ENCODE measurements at regions not wholly inside any gene's neighbourhood (a gene's known extent, or its start where the extent isn't known, plus 50 kb on each side); places are given as distances from the start of the nearest gene placed in this dataset.

GRCh38 chrX:30992381-30992904 lies 79.4 kb downstream of the FTHL17 start:
- no peak for DNase-seq (ENCODE audit: low read depth)
- no peak overlapping the region for H3K4me3 ChIP-seq (ENCODE audit: low read depth, low read length)
- no peak for TF ChIP-seq CTCF (IDR thresholded peaks at IDR 0.05; ENCODE audit: low read depth, low read length, missing control alignments)

DNA sequence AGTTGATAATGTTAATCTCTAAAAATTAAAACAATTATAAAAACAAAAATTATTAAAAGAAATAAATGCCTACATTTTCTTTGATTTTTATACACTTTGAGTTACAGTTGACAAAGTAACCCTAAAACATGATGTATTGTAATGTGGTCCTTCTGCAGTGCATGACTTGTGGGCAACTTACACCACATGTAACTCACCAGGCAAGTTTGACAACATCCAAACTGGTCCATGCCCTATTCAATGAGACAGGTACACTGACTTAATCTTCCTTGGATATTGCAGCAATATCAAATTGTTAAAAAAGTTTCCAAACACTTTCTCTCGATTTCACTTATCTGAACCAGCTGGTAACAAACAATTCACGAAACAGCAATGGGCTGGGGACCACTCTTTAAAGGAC lies 81.5 kb downstream of the FTHL17 start:
- no peak for TF ChIP-seq CTCF (IDR thresholded peaks at IDR 0.05; ENCODE audit: low read depth, low read length, missing control alignments)
- no peak for DNase-seq (ENCODE audit: low read depth)

GRCh38 chrX:30982467-30982866 lies 89.4 kb downstream of the FTHL17 start:
- TF ChIP-seq CTCF (IDR thresholded peaks at IDR 0.05; ENCODE audit: low read depth, low read length, missing control alignments): no peak
- no peak overlapping the region for H3K4me3 ChIP-seq (ENCODE audit: low read depth, low read length)
- DNase-seq (ENCODE audit: low read depth): no peak

More for the DNA sequence above, 81.5 kb downstream of the FTHL17 start:
- no peak overlapping the region for H3K4me3 ChIP-seq (ENCODE audit: low read depth, low read length)

DNA sequence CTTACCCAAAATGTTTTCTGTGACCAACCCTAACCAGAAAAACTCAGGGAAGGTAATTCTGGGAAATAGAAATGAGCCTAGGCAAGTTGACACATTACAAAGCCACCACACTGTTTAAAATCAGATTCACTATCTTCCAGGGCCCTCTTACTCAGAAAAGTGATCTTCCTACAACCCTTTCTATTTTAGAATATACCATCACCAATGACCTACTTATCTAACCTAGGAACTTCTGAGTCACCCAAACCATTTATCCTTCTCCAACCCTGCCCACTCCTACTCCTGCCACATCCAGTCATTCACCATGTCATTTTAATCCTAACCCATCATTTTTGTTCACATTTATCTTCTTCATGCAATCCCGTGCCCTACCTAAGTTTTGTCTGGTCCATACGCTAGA lies 89.9 kb downstream of the FTHL17 start:
- no peak overlapping the region for H3K4me3 ChIP-seq (ENCODE audit: low read depth, low read length)
- DNase-seq (ENCODE audit: low read depth): no peak
- TF ChIP-seq CTCF (IDR thresholded peaks at IDR 0.05; ENCODE audit: low read depth, low read length, missing control alignments): no peak

GRCh38 chrX:30979271-30979670 lies 90.2 kb upstream of the TAB3 start:
- no peak for DNase-seq (ENCODE audit: low read depth)
- TF ChIP-seq CTCF (IDR thresholded peaks at IDR 0.05; ENCODE audit: low read depth, low read length, missing control alignments): no peak
- H3K4me3 ChIP-seq (ENCODE audit: low read depth, low read length): no peak overlapping the region

GRCh38 chrX:30975467-30975866 lies 86.4 kb upstream of the TAB3 start:
- TF ChIP-seq CTCF (IDR thresholded peaks at IDR 0.05; ENCODE audit: low read depth, low read length, missing control alignments): no peak
- DNase-seq (ENCODE audit: low read depth): no peak
- no peak overlapping the region for H3K4me3 ChIP-seq (ENCODE audit: low read depth, low read length)

DNA sequence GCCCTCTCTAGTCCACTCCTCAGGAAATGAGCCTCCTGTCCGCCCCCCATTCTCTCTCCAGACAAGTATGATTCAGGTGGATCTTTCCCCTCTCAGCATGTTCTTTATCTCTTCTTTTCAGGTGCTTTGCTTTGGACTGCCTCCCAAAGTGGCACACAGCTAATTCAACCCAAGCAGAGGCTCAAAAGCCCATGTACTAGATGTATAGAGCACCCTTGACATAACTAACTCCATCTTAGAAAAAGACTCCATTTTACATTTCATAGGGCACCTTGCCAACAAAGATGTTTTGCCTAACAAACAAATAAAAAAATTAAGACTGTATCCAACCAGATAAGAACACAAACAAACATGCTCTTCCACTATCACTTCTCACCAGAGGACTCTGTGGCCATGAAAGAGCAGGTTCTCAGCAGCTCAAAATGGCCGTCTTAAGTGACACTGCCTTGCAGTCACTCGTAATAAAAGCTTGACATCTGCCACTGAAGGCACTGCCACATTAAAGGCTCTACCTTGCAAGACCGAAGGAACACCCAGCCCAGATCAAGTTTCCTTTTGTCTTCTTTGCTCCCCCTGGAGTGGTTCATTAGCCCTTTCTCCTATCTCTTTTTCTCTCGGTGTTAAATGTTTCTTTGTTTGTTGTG lies 84.9 kb upstream of the TAB3 start:
- no peak overlapping the region for H3K4me3 ChIP-seq (ENCODE audit: low read depth, low read length)
- TF ChIP-seq CTCF (IDR thresholded peaks at IDR 0.05; ENCODE audit: low read depth, low read length, missing control alignments): no peak
- no peak for DNase-seq (ENCODE audit: low read depth)
